ENCODE measurements at regions not wholly inside any gene's neighbourhood (a gene's known extent, or its start where the extent isn't known, plus 50 kb on each side); places are given as distances from the start of the nearest gene placed in this dataset.

DNA sequence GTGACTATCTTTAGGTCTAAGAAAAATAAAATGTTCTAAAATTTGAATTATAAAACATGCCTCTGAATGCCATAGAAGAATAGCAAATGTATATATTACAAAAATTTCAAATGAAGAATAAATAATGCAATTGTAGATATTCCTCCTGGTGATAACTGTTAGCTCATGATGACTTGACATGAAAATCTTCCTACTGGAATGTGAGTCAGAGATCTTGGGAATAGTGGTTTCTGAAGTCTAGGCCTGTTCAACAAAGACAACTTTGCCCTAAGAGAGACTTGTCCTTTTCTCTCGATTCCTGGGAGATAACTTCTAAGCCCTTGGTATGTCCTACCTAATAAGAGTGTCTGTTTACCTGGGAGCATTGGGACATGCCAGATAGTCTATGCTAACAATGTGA is 746.3 kb upstream of the RIOK2 start:
- TF ChIP-seq, protein P1, sequence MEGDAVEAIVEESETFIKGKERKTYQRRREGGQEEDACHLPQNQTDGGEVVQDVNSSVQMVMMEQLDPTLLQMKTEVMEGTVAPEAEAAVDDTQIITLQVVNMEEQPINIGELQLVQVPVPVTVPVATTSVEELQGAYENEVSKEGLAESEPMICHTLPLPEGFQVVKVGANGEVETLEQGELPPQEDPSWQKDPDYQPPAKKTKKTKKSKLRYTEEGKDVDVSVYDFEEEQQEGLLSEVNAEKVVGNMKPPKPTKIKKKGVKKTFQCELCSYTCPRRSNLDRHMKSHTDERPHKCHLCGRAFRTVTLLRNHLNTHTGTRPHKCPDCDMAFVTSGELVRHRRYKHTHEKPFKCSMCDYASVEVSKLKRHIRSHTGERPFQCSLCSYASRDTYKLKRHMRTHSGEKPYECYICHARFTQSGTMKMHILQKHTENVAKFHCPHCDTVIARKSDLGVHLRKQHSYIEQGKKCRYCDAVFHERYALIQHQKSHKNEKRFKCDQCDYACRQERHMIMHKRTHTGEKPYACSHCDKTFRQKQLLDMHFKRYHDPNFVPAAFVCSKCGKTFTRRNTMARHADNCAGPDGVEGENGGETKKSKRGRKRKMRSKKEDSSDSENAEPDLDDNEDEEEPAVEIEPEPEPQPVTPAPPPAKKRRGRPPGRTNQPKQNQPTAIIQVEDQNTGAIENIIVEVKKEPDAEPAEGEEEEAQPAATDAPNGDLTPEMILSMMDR (IDR thresholded peaks at IDR 0.05), result no peak
- TF ChIP-seq POLR2AphosphoS5 (IDR thresholded peaks at IDR 0.05; ENCODE audit: low read depth, low read length), result no peak
